A204.1 (cell line): ENCODE measurements at regions not wholly inside any gene's neighbourhood (a gene's known extent, or its start where the extent isn't known, plus 50 kb on each side); places are given as distances from the start of the nearest gene placed in this dataset.

Source experiments
- FAIRE-seq: peaks from 2 replicates; lab custom pipeline; 2012; peaks lifted over from hg19 to GRCh38; lab: Jason Lieb, UNC

DNA sequence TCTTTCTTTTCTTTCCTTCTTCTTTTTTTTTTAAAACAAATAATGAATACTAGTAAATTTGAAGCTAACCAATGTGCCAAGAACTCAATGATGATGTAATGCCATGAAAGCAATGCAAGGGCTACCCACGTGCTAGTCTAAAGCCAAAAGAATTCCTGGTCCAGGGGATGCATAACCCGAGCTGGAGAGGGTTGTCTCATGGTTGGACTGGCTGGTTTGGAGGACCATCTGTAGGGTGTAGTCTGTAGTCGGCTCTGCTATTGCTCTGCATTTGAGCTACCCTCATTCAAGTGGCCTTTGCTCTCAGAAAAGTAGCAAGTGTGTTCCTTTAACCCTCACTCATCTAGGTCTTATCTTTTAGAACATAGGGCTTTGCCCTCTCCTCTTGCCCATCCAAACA, 469.6 kb upstream of the CELF4 start:
- no peak for FAIRE-seq

DNA sequence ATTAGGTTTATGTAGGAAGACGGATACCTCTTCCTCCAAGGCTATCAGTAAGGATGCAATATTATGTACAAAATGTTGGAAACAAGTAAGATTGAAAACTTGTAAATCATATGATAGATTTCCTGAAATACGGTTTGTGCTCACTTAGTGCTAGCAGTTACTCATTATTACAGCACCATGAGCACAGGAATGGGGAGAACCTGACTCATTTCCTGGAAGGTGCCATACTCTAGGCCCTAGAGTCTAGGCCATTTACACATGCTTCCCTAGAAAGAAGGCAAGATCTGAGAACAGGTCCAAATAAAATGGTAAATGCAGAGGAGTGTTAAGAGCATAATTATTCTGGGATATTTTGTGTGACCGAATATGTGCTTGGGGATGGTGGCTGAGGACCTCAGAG, 467.7 kb upstream of the CELF4 start:
- no peak for FAIRE-seq

DNA sequence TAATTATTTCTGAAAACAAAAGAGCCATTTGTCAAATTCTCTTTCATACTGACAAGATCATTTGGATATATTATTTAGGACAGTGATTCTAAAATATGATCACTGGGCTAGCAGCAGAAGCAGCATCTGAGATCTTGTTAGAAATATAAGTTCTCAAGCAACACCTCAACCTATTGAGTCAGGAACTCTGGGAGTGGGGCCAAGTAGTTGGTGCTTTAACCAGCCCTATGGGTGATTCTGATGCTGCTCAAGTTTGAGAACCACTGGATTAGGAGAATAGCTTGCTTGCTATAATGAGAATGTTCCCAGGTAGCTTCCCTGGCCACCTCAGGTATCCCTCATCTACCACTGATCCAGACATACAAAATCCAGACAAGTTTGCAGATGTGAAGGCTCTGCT, 466.9 kb upstream of the CELF4 start:
- no peak for FAIRE-seq

DNA sequence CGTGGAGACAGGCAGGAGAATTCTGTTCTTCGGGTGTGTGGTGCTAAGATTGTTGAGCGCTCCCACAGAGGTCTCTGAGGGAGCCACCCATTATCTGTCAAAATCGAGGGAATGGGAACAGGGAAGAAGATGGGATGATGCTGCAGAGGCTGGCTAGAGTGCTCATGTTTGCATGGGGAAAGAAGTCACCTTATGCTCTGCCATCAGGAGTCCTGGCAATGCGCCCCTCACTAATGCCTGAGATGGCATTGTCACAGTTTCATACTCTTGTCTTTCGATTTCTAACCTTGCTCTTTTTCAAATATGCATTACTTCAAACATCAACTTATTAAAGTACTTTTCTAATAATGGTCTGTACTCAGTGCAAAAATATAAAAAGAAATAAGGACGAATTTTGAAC, 463.3 kb upstream of the CELF4 start:
- FAIRE-seq = no peak

DNA sequence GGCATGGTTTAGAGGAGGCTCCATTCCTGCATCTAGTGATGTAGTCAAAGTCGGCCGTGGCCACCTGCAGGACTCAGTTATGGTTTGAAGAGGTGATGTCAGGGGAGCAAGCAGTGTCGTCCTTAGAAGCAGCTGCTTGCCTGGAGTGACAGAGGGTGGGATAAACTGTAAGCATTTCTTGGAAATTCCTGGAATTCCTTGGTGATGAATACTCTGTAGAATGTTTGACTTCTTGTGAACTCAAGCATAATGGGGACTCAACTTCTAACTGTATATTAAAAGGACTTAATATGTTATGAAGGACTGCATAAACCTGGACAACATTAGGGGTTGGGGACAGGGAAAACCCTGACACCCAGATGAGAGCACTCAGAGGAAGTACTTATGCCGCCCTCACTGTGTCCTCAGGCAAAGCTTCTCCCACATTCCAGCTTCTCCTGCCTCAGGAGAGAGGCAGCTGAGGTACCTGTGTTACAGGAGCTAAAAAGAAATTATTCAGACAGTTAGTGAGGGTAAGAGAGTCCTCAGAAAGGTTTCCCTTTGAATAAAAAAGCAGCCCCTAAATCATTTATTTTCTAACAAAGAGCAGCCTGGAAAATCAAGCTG, 459.9 kb upstream of the CELF4 start:
- FAIRE-seq = no peak

DNA sequence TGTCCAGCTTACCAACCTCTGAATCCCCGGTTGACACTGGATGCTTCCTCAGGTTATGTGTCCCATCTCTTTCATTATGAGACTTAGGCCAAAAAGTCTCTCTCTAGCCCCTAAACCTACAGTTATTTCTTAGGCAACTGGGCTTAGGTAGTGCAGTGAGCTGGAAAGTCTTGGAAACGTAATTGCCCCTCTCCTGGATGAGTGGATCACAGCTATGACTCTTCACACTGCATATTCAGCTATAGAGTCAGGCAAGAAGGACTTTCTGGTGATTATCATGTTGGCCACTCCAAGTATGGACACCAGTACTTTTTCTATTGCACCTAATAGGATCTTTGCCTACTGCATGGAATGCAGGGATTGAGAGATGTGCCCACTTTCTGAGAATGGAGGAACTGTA, 458.3 kb upstream of the CELF4 start:
- FAIRE-seq = no peak

DNA sequence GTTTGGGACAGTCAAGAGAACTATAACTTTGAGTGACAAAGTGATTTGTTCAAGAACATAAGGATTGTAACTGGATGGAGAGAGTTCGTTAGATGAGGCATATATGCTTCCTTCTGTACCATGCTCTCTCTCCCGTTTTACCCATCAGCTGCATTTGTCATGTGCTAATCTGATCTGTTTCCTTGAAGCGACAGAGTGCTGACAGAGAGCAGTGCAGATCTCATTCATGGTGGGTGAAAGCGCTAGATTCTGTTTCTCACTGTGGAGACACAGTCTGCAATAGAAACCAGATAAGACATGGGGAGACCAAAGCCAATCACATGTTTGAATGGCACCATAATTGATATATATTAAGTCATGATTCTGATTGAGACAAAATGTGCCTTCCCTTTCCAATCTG, 456.6 kb upstream of the CELF4 start:
- FAIRE-seq = no peak

DNA sequence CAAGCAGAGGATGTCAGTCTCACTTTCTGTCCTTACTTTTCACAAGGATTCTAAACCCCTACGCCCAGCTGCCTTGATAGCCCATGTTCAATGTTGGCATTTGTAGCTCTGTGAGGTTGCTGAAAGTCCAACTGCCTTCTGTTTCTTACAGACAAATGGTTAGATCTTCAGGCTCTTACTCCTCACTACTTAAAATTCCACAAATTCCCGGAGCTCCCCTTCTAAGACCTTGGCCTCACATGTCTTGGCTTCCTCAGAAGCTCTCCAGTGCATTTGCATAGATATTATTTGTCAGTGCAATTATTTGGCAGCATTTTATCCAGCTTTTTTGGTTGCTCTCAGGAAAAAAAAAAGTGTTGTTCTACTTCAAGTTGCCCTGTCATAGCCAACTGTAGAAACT, 453.7 kb upstream of the CELF4 start:
- no peak for FAIRE-seq

DNA sequence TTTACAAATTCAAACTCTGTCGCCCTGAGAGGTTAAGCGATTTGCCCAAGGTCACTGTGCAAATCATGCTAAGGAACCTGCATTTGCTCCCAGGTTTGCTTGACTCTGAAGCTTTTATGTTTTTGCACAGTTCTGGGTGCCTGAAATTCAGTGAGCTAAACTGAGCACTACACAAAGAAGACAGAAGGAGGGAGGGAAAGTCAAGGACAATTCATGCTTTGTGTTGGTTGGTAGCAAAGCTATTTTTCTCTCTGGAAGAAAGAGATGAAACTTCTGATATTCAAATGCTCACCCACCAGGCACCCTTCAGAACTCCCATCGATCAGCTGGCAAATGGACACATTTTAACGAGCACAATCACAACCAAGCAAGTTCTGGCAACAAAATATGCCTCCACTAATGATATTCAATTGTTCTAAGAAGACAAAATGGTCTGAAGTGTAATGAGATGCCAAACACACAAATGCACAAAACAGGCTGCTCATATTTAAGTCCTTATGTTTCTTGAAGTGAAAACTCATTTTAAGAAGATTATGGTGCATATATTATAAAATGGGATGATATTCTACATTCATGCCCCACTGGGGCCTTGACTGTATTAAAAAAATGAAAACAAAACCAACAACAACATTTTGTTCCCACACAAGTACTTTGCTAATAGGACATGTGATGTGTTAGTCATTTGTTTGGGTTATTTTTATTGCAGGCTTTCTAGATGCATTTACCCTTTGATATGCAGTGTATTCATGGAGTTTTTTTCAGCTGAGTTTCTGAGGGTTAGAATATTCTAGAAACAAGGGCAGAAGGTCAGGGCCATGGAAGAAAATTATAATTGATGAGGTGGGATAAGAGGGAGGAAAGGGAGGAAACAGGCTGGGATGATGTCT, 445.6 kb upstream of the CELF4 start:
- no peak for FAIRE-seq

DNA sequence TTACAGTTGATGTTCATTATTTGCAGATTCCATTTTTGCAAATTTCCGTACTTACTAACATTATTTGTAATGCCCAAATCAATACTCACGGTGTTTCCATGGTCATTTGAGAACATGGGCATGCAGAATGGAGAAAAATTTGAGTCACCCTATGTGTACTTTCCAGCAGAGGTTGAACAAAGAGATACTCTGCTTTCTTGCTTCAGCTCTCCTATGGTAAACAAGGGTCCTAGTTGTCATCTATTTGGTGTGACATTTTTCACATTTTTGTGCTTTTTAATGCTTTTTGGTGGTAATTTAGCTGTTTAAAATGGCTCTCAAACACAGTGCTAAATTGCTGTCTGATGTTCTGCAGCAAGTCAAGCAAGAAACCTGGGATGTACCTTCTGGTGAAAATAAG, 444.4 kb upstream of the CELF4 start:
- FAIRE-seq = no peak

DNA sequence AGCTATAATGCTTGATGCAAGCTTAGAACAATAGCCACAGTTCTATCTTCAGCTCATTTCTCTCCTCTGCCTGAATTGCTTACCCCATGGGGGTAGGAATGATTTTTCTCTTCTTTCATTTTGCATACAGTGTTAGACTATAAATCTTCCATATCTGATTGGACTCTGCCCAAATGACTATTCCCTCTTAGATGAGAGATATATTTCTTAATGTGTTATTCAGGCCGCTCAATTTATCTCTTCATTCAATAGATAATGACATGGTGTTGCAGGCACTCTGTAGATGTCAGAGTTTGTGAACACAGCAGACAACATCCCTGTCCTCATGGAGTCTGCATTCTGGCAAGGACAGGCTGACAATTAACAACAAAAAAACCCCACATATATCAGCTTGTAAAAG, 443.7 kb upstream of the CELF4 start:
- no peak for FAIRE-seq

DNA sequence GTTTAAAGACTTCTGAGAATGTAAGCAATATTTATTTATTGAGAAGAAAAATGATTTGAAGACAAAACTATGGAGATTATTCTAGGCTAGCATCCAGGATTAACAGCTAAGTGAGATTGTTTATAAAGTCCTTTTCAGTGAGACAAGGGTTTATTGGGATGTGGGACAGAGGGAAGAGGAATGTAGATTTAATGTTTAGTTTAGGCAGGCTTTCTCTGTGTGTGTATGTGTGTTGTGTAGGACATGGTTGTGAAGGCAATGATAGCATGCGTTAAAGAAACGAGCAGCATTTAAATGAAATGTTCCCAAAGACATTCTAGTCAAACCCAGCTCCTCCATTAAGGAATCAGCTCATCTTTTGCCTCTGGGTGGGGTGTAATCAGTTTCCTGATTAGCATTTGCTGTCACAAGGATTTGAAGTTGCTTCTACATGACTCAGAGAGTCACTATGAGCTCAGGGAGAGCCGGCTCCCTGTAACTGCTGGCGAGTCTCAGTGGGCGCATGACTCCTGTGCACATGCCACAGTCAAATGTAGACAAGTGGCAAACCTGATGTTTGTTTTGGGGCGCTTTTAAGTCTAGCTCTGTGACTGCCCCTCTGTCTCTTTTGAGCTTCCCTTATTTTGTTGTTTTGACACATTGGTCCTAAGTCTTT, 442.2 kb upstream of the CELF4 start:
- no peak for FAIRE-seq

DNA sequence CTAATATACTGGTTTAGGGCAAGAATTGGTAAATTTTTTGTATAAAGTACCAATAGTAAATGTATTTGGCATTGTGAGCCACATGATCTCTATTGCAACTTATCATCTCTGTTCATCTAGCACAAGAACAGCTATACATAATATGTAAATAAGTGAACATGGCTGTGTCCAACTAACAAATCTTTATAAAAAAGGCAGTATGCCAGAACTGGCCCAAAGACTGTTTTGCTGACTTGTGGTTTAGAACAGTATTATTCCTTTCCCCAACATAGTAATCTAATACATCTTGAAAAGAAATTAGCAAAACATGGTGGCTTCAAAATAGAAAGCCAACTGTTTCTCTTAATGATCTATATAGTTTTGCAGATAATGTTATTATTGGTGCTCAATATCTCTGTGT, 441.4 kb upstream of the CELF4 start:
- no peak for FAIRE-seq

DNA sequence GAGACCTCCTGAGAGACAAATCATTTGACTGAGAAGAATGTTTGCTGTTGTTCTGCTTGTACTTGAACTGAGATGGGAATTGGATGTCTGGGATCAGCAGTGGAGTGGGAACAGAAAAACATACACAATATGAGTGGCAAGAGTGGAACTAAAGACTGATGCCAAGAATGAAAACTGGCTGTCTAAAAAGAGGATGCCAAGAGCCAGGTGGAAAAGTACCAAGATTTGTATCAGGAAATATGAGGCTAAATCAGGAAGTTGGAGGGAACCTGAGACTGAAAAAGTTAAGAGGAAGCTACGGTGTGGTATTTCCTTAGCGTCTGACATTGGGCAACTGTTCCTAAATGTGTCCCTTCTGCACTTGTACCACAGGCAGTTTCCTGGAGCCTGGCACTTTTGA, 440.9 kb upstream of the CELF4 start:
- no peak for FAIRE-seq

DNA sequence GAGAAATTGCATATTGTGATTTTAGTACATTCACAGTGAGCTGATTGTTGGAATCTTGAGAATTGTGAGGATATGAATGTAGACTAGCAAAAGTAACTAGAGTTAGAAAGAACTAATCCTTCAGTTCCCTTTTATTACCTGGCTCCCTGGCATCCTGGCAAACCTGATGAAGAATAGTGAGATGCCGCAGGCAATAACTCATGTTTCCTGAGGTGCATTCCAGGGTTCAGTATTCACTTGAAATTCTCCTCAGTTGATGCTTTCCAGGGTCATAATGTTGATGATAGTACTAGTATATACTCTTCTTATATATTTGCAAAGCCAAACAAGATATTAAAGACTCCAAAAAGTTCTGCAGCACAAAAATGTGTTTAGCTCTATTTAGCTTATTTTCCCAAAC, 432.1 kb upstream of the CELF4 start:
- no peak for FAIRE-seq

DNA sequence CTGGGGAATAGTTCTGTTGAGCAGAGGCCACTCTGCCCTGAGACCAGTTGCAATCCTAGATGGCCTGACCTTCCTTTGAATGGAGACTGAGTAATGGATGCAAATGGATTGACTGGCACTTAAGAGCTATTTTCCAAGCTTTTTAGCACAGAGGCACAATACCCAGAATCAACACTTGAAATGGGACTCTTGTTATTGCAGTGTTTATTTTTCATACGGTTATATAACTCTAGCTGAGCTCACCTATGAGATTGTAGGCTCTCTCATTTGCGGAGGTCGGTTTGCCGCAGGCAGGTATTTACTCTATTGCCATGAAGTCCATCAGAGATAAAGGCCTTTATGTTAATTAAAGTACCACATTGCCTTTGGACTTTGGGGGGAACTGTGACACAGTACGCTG, 422.3 kb upstream of the CELF4 start:
- no peak for FAIRE-seq

DNA sequence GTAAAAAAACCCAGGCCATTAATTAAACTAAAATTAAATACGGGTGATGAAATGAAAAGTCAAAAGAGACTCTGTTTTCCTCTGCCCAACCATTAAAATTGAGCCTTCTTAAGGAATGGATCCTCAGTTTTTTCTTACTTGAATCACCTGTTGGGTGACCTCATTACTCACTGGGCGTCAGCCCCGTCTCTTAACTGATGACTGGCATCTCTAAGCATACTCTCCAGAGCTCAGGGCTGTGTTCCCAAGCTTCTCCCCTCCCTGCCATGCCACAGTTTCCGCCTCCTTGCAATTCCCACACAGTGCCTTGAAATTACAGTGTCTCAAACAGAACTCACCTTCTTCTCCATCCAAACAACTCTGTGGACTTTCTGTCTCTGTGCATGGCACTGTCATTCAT, 421.1 kb upstream of the CELF4 start:
- FAIRE-seq = no peak

DNA sequence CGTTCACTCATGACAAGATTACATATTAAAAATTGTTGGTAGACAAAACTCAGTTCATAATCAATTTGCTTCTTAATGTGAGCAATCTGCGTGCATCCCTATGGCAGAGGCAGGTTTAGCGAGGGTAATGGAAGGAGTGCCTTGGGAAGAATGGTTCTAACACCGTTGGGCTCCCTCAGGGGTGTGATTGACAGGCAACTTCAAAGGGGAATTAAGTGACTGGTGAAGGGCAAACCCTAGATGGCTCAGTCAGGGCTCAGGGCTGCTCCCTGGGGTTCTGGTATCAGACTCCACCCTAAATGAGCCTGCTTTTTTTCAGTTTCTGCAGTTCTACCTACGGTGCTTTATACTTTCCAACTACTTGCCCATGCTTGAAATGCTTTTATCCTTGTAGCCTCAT, 419.5 kb upstream of the CELF4 start:
- no peak for FAIRE-seq

DNA sequence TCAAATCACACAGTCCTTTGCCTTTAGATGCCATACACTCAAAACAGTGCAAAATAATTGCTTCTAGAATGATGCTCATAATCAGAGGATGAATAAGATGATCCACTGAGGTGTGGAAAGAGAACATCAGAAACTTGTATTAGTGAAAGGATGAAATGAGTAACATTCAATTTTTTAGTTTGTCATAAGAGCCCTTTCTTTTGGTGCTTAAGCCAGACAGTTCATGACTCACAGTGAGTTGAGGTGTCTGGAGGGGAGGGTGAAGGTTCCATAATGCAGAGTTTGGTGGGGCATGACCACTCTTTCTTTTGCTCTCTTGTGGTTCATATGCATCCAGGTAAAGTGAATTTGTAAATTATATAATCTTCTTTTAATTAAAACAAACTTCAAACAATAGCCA, 415.0 kb upstream of the CELF4 start:
- FAIRE-seq = no peak

DNA sequence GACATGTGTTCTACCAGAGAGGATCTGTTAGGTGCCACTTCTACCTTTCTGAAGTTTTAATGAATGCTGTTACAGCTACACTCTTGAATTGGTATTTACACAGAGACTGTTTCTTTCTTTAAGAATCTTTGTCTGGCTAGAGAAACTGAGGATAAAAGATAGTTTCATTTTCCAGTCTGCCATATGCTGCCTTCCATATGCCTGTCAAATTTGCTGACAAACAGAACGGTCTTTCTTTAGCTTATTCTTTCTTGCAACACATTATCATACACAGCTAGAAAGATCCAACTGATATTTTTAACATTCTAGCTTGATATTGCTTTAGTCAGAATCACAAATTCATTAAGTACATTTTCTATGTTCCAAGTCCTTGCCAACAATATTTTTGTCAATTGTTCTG, 409.8 kb upstream of the CELF4 start:
- no peak for FAIRE-seq

DNA sequence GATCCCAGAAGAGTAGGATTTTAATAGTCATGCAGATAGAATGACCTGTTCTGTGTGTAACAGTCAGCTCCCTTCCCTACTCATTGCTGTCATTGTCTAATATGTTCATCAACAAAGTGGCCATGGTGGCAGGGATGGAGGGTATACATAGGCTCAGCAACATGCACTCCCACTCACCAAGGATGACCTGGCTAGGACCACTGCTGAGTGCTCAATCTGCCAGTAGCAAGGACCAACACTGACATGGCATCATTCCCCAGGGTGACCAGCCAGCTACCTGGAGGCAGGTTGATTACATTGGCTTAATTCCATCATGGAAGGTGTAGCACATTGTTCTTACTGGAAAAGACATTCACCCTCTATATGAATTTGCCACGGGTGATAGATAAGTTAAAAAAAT, 401.7 kb upstream of the CELF4 start:
- FAIRE-seq = no peak

DNA sequence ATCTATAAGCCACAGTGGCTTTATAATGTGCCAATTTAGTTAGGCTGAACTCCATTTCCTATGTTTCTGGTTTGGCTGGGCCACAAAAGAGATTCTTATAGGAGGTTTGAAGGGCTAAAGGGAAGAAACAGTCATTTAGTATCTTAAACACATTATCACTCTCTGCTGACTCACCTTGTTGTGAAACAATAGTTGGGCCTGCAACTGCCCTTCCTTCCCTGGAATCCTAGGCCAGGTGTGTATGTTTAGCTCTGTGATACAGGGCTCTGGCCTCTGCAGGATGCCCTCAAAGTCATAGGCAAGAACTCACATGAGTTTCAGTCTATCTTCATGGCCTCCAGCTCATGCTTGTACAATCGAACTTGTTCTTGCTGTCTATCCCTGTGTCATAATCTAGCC, 400.0 kb upstream of the CELF4 start:
- FAIRE-seq = no peak

DNA sequence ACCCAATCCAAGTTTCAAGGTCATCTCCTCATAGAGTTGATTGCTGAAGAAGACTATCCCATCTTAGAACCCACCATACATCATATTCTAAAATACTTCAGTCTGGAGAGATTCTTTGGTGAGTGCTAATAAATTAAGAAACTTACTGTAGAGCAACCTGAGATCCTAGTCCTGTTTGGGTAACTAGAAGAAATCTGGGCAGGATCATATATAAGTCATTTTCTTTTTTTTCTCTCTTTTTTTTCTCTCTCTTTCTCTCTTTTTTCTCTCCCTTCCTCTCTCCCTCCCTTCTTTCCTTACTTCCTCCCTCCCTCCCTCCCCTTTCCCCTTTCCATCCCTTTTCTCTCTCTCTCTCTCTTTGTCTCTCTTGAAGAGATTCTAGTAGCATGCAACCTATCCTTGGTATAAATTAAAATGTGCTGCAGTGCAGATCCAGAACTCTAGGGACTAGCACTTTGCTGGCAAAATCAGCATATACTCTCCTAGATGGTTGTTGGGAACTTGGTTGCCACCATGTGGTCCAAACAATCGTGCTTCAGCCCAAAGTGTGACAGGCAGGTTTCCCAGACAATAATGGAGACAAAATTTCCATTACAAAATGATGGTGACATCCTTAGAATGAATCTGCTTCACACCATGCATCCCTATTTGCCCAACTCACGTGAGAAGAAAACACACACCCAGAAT, 399.4 kb upstream of the CELF4 start:
- FAIRE-seq = no peak
